Vagina (tissue), 2 donors: ENCODE measurements at regions not wholly inside any gene's neighbourhood (a gene's known extent, or its start where the extent isn't known, plus 50 kb on each side); places are given as distances from the start of the nearest gene placed in this dataset.

ENCODE experiments used
- POLR2AphosphoS5 ChIP-seq, 2 donors: sonication (generic); formaldehyde crosslinking; IDR thresholded peaks; one replicate each; pipeline ENCODE4 v1.9.0; 2017; ENCODE audit warnings: antibody characterized with exemption in 2 of 2, mild to moderate bottlenecking in 2 of 2, low read depth in 1 of 2; ENCODE audit not compliant: insufficient read depth in 1 of 2
- TF ChIP-seq, protein P1 (sequence below), 3 experiments: fragments of 450-650 bp in 2 of 3; fragments of 200-600 bp in 1 of 3; sonication (generic) in 1 of 3; IDR thresholded peaks; one replicate each; pipeline ENCODE4 v1.5.1; 2017 to 2019; ENCODE audit warnings: antibody characterized with exemption in 3 of 3, mild to moderate bottlenecking in 2 of 3, moderate library complexity in 2 of 3

DNA sequence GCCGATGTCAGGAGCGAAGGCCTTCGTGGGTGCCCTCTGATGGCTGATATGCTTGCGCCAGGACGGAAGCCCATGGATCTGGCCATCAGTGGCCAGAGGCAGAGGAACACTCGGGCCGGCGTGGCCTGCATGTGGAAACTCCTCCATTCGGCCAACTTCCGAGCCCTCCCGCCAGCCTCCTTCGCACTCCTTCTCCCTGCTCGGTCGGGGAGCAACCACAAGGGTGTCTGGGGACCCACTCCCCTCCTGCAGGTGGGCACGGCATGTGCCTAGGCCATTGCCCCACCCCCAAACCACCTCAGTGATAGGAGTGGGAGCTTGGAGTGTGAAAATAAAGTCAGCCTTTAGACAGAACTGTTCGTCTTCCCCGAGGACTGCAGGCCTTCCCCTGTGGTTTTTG, 231.3 kb downstream of the BCL11B start:
- no peak for TF ChIP-seq POLR2AphosphoS5 (IDR thresholded peaks at IDR 0.05; ENCODE audit: insufficient read depth in 1 of 2, low read depth in 1 of 2)
- TF ChIP-seq, protein P1, sequence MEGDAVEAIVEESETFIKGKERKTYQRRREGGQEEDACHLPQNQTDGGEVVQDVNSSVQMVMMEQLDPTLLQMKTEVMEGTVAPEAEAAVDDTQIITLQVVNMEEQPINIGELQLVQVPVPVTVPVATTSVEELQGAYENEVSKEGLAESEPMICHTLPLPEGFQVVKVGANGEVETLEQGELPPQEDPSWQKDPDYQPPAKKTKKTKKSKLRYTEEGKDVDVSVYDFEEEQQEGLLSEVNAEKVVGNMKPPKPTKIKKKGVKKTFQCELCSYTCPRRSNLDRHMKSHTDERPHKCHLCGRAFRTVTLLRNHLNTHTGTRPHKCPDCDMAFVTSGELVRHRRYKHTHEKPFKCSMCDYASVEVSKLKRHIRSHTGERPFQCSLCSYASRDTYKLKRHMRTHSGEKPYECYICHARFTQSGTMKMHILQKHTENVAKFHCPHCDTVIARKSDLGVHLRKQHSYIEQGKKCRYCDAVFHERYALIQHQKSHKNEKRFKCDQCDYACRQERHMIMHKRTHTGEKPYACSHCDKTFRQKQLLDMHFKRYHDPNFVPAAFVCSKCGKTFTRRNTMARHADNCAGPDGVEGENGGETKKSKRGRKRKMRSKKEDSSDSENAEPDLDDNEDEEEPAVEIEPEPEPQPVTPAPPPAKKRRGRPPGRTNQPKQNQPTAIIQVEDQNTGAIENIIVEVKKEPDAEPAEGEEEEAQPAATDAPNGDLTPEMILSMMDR (IDR thresholded peaks at IDR 0.05) = no peak
